Amniotic epithelial cell (primary cell): ENCODE measurements at regions not wholly inside any gene's neighbourhood (a gene's known extent, or its start where the extent isn't known, plus 50 kb on each side); places are given as distances from the start of the nearest gene placed in this dataset.
"Not testable (repeated sequence)": the region's sequence is repeated elsewhere in the genome, so short reads cannot be mapped to it uniquely, and the experiment has no call there.

ENCODE experiments used
- DNase-seq: peaks from one replicate; pipeline ENCODE4 v3.0.0-alpha.2; 2010; ENCODE audit warnings: low read depth

GRCh38 chr15:29648415-29648814 lies 173.9 kb downstream of the TJP1 start:
- not testable (repeated sequence) for DNase-seq

GRCh38 chr15:29645841-29646240 lies 176.4 kb downstream of the TJP1 start:
- DNase-seq = no peak

- not testable (repeated sequence) for DNase-seq
These were observed 177.9 kb downstream of the TJP1 start for GRCh38 chr15:29644361-29644760.

- DNase-seq = peak; percentile 6
These were observed 183.5 kb downstream of the TJP1 start for GRCh38 chr15:29638781-29639180.

- no peak for DNase-seq
These were observed 184.3 kb downstream of the TJP1 start for GRCh38 chr15:29638011-29638410.

GRCh38 chr15:29637555-29637954 lies 184.7 kb downstream of the TJP1 start:
- no peak for DNase-seq

GRCh38 chr15:29636921-29637320 lies 185.3 kb downstream of the TJP1 start:
- DNase-seq = no peak

- peak; percentile 10 for DNase-seq
These were observed 186.1 kb downstream of the TJP1 start for GRCh38 chr15:29636140-29636539.

- no peak for DNase-seq
These were observed 186.7 kb downstream of the TJP1 start for GRCh38 chr15:29635513-29636098.

GRCh38 chr15:29633971-29634370 lies 188.3 kb downstream of the TJP1 start:
- DNase-seq = no peak

GRCh38 chr15:29632671-29633406 lies 189.4 kb downstream of the TJP1 start:
- DNase-seq = no peak

GRCh38 chr15:29631076-29632070 lies 190.9 kb downstream of the TJP1 start:
- peak; percentile 18 for DNase-seq

- DNase-seq = no peak
These were observed 198.0 kb downstream of the TJP1 start for GRCh38 chr15:29624271-29624670.

GRCh38 chr15:29623116-29623639 lies 199.1 kb downstream of the TJP1 start:
- no peak for DNase-seq

GRCh38 chr15:29622637-29623036 lies 199.6 kb downstream of the TJP1 start:
- DNase-seq = no peak

GRCh38 chr15:29621616-29622015 lies 200.7 kb downstream of the TJP1 start:
- no peak for DNase-seq

GRCh38 chr15:29618586-29618985 lies 203.7 kb downstream of the TJP1 start:
- no peak for DNase-seq

GRCh38 chr15:29616512-29616911 lies 205.8 kb downstream of the TJP1 start:
- no peak for DNase-seq

GRCh38 chr15:29615791-29616190 lies 206.5 kb downstream of the TJP1 start:
- DNase-seq = no peak

GRCh38 chr15:29613951-29614382 lies 208.3 kb downstream of the TJP1 start:
- DNase-seq = peak; percentile 58

- DNase-seq = peak; percentile 77
These were observed 209.6 kb downstream of the TJP1 start for GRCh38 chr15:29612701-29613100.

- peak; percentile 87 for DNase-seq
These were observed 210.2 kb downstream of the TJP1 start for GRCh38 chr15:29612096-29612495.
